HepG2 (cell line): ENCODE measurements at regions not wholly inside any gene's neighbourhood (a gene's known extent, or its start where the extent isn't known, plus 50 kb on each side); places are given as distances from the start of the nearest gene placed in this dataset.

Experiments used
- MED13 ChIP-seq: sonication (generic); formaldehyde crosslinking; IDR thresholded peaks from 2 replicates; pipeline ENCODE4 v1.5.0; 2020; ENCODE audit warnings: missing genetic modification reagents
- SALL1 ChIP-seq: sonication (generic); formaldehyde crosslinking; IDR thresholded peaks from 2 replicates; pipeline ENCODE4 v1.8.0; 2022; ENCODE audit warnings: mild to moderate bottlenecking, missing genetic modification reagents
- TP53 ChIP-seq: sonication (generic); formaldehyde crosslinking; conservative IDR thresholded peaks from 2 replicates; pipeline ENCODE4 v1.4.0; 2020; ENCODE audit warnings: missing genetic modification reagents
- ZNF841 ChIP-seq: sonication (generic); formaldehyde crosslinking; IDR thresholded peaks from 2 replicates; pipeline ENCODE4 v1.8.1; 2023; ENCODE audit warnings: missing genetic modification reagents, borderline replicate concordance
- ZNF878 ChIP-seq: sonication (generic); formaldehyde crosslinking; IDR thresholded peaks from 2 replicates; pipeline ENCODE4 v1.8.1; 2023; ENCODE audit warnings: mild to moderate bottlenecking, missing genetic modification reagents, moderate library complexity
- ZSCAN30 ChIP-seq: sonication (generic); formaldehyde crosslinking; IDR thresholded peaks from 2 replicates; pipeline ENCODE4 v1.5.0; 2020; ENCODE audit warnings: mild to moderate bottlenecking, missing genetic modification reagents
- TF ChIP-seq, protein P1 (sequence below): IDR thresholded peaks from 2 replicates; pipeline ENCODE4 v1.6.1; 2016; ENCODE audit warnings: missing compliant biosample characterization, missing genetic modification reagents, borderline replicate concordance
- TF ChIP-seq, protein P2 (sequence below): sonication (generic); formaldehyde crosslinking; IDR thresholded peaks from 2 replicates; pipeline ENCODE4 v1.5.1; 2020; ENCODE audit warnings: mild to moderate bottlenecking, missing genetic modification reagents, moderate library complexity
- TF ChIP-seq, protein P3 (sequence below): sonication (generic); formaldehyde crosslinking; IDR thresholded peaks from 2 replicates; pipeline ENCODE4 v1.4.0; 2020; ENCODE audit warnings: missing genetic modification reagents

DNA sequence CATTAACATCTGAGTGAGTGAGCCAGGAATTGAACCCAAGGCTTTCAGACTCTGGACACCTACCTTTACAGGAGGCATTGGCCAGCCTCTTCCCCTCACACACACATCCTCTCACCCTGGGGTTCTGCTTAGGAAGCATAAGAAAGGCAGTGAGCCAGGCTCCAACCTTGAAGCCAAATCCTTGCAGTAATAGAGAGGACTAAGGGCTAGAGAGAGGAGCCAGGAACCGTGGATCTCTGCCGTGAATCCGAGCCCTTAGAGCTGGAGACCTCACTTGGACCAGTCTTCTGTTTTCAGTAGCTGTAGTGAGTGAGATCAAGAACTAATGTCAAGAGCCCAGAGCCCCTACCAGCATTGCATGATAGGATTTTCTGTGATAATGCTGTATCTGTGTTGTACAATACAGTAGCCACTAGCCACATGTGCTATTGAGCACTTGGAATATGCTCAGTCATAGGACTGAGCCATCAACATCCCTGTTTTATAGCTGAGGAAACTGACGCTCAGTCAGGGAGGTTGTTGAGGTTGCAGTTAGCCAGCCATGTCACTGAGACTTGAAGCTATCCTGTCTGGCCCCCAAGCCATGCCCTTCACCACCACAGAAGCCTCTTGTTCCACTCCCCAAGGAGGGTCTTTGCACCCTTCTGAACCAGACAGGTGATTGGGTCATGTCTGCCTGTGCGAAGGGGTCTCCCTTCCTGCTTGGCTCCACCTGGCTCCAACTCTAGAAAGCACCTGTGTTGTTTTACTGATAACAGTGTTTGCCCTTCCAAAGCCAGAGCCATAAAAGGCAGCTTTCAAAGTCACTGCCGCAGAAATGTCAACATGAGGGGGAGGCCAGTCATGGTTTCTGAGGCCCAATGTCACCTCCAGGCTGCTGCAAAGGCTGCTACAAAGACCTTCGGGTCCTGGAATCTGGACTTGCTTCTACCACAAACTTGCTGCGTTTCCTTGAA is 101.1 kb upstream of the JUN start (continued):
- TF ChIP-seq, protein P1, sequence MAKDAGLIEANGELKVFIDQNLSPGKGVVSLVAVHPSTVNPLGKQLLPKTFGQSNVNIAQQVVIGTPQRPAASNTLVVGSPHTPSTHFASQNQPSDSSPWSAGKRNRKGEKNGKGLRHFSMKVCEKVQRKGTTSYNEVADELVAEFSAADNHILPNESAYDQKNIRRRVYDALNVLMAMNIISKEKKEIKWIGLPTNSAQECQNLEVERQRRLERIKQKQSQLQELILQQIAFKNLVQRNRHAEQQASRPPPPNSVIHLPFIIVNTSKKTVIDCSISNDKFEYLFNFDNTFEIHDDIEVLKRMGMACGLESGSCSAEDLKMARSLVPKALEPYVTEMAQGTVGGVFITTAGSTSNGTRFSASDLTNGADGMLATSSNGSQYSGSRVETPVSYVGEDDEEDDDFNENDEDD, result peak; percentile 75; the same call in 1 of the 2 replicates
- TF ChIP-seq MED13 (peak; percentile 91), ZSCAN30 (CRISPR knock-in tag) (no peak), ZNF841 (no peak), ZNF878 (peak; percentile 92), TP53 (CRISPR knock-in tag) (no peak), SALL1 (CRISPR knock-in tag) (peak; percentile 100)
- TF ChIP-seq, protein P2, sequence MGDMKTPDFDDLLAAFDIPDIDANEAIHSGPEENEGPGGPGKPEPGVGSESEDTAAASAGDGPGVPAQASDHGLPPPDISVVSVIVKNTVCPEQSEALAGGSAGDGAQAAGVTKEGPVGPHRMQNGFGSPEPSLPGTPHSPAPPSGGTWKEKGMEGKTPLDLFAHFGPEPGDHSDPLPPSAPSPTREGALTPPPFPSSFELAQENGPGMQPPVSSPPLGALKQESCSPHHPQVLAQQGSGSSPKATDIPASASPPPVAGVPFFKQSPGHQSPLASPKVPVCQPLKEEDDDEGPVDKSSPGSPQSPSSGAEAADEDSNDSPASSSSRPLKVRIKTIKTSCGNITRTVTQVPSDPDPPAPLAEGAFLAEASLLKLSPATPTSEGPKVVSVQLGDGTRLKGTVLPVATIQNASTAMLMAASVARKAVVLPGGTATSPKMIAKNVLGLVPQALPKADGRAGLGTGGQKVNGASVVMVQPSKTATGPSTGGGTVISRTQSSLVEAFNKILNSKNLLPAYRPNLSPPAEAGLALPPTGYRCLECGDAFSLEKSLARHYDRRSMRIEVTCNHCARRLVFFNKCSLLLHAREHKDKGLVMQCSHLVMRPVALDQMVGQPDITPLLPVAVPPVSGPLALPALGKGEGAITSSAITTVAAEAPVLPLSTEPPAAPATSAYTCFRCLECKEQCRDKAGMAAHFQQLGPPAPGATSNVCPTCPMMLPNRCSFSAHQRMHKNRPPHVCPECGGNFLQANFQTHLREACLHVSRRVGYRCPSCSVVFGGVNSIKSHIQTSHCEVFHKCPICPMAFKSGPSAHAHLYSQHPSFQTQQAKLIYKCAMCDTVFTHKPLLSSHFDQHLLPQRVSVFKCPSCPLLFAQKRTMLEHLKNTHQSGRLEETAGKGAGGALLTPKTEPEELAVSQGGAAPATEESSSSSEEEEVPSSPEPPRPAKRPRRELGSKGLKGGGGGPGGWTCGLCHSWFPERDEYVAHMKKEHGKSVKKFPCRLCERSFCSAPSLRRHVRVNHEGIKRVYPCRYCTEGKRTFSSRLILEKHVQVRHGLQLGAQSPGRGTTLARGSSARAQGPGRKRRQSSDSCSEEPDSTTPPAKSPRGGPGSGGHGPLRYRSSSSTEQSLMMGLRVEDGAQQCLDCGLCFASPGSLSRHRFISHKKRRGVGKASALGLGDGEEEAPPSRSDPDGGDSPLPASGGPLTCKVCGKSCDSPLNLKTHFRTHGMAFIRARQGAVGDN (CRISPR knock-in tag), result peak; percentile 62
- TF ChIP-seq, protein P3, sequence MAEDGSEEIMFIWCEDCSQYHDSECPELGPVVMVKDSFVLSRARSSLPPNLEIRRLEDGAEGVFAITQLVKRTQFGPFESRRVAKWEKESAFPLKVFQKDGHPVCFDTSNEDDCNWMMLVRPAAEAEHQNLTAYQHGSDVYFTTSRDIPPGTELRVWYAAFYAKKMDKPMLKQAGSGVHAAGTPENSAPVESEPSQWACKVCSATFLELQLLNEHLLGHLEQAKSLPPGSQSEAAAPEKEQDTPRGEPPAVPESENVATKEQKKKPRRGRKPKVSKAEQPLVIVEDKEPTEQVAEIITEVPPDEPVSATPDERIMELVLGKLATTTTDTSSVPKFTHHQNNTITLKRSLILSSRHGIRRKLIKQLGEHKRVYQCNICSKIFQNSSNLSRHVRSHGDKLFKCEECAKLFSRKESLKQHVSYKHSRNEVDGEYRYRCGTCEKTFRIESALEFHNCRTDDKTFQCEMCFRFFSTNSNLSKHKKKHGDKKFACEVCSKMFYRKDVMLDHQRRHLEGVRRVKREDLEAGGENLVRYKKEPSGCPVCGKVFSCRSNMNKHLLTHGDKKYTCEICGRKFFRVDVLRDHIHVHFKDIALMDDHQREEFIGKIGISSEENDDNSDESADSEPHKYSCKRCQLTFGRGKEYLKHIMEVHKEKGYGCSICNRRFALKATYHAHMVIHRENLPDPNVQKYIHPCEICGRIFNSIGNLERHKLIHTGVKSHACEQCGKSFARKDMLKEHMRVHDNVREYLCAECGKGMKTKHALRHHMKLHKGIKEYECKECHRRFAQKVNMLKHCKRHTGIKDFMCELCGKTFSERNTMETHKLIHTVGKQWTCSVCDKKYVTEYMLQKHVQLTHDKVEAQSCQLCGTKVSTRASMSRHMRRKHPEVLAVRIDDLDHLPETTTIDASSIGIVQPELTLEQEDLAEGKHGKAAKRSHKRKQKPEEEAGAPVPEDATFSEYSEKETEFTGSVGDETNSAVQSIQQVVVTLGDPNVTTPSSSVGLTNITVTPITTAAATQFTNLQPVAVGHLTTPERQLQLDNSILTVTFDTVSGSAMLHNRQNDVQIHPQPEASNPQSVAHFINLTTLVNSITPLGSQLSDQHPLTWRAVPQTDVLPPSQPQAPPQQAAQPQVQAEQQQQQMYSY (CRISPR knock-in tag), result peak; percentile 50; the same call in 1 of the 2 replicates
- TF ChIP-seq, all 625 proteins: peak for 343
